ENCODE measurements at regions not wholly inside any gene's neighbourhood (a gene's known extent, or its start where the extent isn't known, plus 50 kb on each side); places are given as distances from the start of the nearest gene placed in this dataset.

GRCh38 chr5:60148366-60148765 lies 254.8 kb upstream of the PDE4D start:
- WGBS, 5 donors: 74 to 95% (median 85%) methylated on average over 1 of the region's 1 CpG
- Histone ChIP-seq H3K4me1 (no peaks in the 10 kb centered on the region), H3K4me3 (no peak overlapping the region), H3K27ac (no peak overlapping the region), H3K9me3 (peaks cover 0 to 7% (median 3%) of the 10 kb centered on the region in 4 donors), H3K27me3 (no peaks in the 10 kb centered on the region), H3K36me3 (no peaks in the 10 kb centered on the region)
- no peak for DNase-seq
- intact Hi-C loops (cut with DNase I; ENCODE audit: low total_unique reads): no loop called here
- TF ChIP-seq POLR2AphosphoS5 (IDR thresholded peaks at IDR 0.05): no peak
- no peak for TF ChIP-seq EP300 (IDR thresholded peaks at IDR 0.05)
- TF ChIP-seq POLR2A (IDR thresholded peaks at IDR 0.05): no peak
- no peak for TF ChIP-seq CTCF (IDR thresholded peaks at IDR 0.05)

- Histone ChIP-seq H3K9me3 (peaks cover 0 to 7% (median 3%) of the 10 kb centered on the region in 4 donors), H3K36me3 (no peaks in the 10 kb centered on the region), H3K4me3 (no peak overlapping the region), H3K4me1 (no peaks in the 10 kb centered on the region), H3K27ac (no peak overlapping the region), H3K27me3 (no peaks in the 10 kb centered on the region)
- no peak for DNase-seq
- intact Hi-C loops (cut with DNase I; ENCODE audit: low total_unique reads): no loop called here
- TF ChIP-seq POLR2AphosphoS5 (IDR thresholded peaks at IDR 0.05): no peak
- TF ChIP-seq CTCF (IDR thresholded peaks at IDR 0.05): no peak
- TF ChIP-seq EP300 (IDR thresholded peaks at IDR 0.05): no peak
- TF ChIP-seq POLR2A (IDR thresholded peaks at IDR 0.05): no peak
These were observed 254.3 kb upstream of the PDE4D start for GRCh38 chr5:60147791-60148190.

GRCh38 chr5:60143942-60144549 lies 250.5 kb upstream of the PDE4D start:
- no peaks in the 10 kb centered on the region for H3K36me3 ChIP-seq
- DNase-seq: no peak

GRCh38 chr5:60141119-60141518 lies 247.6 kb upstream of the PDE4D start:
- DNase-seq: no peak
- 61 to 77% (median 74%) methylated on average over 2 of the region's 2 CpGs for WGBS, 5 donors
- Histone ChIP-seq H3K4me1 (no peaks in the 10 kb centered on the region), H3K9me3 (no peaks in the 10 kb centered on the region), H3K27ac (no peak overlapping the region), H3K27me3 (no peaks in the 10 kb centered on the region), H3K36me3 (no peaks in the 10 kb centered on the region), H3K4me3 (no peak overlapping the region)
- intact Hi-C loops (cut with DNase I; ENCODE audit: low total_unique reads): no loop called here
- TF ChIP-seq CTCF (IDR thresholded peaks at IDR 0.05) (no peak), POLR2A (IDR thresholded peaks at IDR 0.05) (no peak), EP300 (IDR thresholded peaks at IDR 0.05) (no peak), POLR2AphosphoS5 (IDR thresholded peaks at IDR 0.05) (no peak)

More at GRCh38 chr5:60143942-60144549, 250.5 kb upstream of the PDE4D start:
- H3K27me3 ChIP-seq: no peaks in the 10 kb centered on the region
- H3K4me3 ChIP-seq: no peak overlapping the region
- H3K27ac ChIP-seq: no peak overlapping the region
- no peaks in the 10 kb centered on the region for H3K4me1 ChIP-seq
- TF ChIP-seq POLR2A (IDR thresholded peaks at IDR 0.05) (no peak), EP300 (IDR thresholded peaks at IDR 0.05) (no peak), CTCF (IDR thresholded peaks at IDR 0.05) (no peak), POLR2AphosphoS5 (IDR thresholded peaks at IDR 0.05) (no peak)
- H3K9me3 ChIP-seq: no peaks in the 10 kb centered on the region
- 66 to 80% (median 69%) methylated on average over 5 of the region's 5 CpGs for WGBS, 5 donors
- intact Hi-C loops (cut with DNase I; ENCODE audit: low total_unique reads): no loop called here
